H1 (cell line): ENCODE measurements at regions not wholly inside any gene's neighbourhood (a gene's known extent, or its start where the extent isn't known, plus 50 kb on each side); places are given as distances from the start of the nearest gene placed in this dataset.

Source experiments
- CTCF ChIA-PET: fragments of 300-600 bp; sonication (Branson Sonifier 250); formaldehyde crosslinking; loops from one replicate; lab custom pipeline; 2021; ENCODE audit not compliant: partially characterized antibody; lab: Charles Lee
- POLR2A ChIA-PET: fragments of 300-600 bp; sonication (Branson Sonifier 250); formaldehyde crosslinking; loops from one replicate; lab custom pipeline; 2021; ENCODE audit warnings: inconsistent platforms; ENCODE audit not compliant: partially characterized antibody; lab: Charles Lee
- DNase-seq, 2 experiments: peaks; one replicate each; pipeline versions ENCODE4 v3.0.0 to v3.0.0-alpha.2; 2010 to 2022; ENCODE audit warnings: low spot score in 2 of 2, low read depth in 1 of 2, mixed read lengths in 1 of 2
- FAIRE-seq: peaks from 2 replicates; lab custom pipeline; 2011; peaks lifted over from hg19 to GRCh38; lab: Jason Lieb, UNC
- H2AFZ ChIP-seq: 2 replicates; pipeline ENCODE4 v1.8.1; 2012; ENCODE audit warnings: low read length, inconsistent platforms
- H2AK5ac ChIP-seq: 2 replicates; pipeline ENCODE4 v1.6.1; 2013; ENCODE audit warnings: low read depth, low read length
- H2BK120ac ChIP-seq: replicated peaks from 2 replicates; pipeline ENCODE3; 2013; ENCODE audit warnings: low read depth, low read length, inconsistent platforms
- H2BK12ac ChIP-seq: 2 replicates; pipeline ENCODE4 v1.6.1; 2013; ENCODE audit warnings: low read depth, low read length
- H2BK15ac ChIP-seq: 2 replicates; pipeline ENCODE4 v1.6.1; 2013; ENCODE audit warnings: low read length
- H2BK20ac ChIP-seq: 2 replicates; pipeline ENCODE4 v1.6.1; 2013; ENCODE audit warnings: low read length
- H2BK5ac ChIP-seq: 2 replicates; pipeline ENCODE4 v1.6.1; 2013; ENCODE audit warnings: low read depth, low read length
- H3K14ac ChIP-seq: 2 replicates; pipeline ENCODE4 v1.6.1; 2013; ENCODE audit warnings: inconsistent platforms; ENCODE audit not compliant: insufficient read length
- H3K18ac ChIP-seq: 2 replicates; pipeline ENCODE4 v1.6.1; 2013; ENCODE audit warnings: low read length; ENCODE audit errors: extremely low read depth
- H3K23ac ChIP-seq: 2 replicates; pipeline ENCODE4 v1.6.1; 2013; ENCODE audit warnings: inconsistent platforms; ENCODE audit not compliant: insufficient read length
- H3K23me2 ChIP-seq: 2 replicates; pipeline ENCODE4 v1.6.1; 2013; ENCODE audit warnings: low read depth, low read length
- H3K27ac ChIP-seq: 2 replicates; pipeline ENCODE4 v1.6.1; 2011; ENCODE audit warnings: low read depth, low read length, inconsistent platforms
- H3K27me3 ChIP-seq, 4 experiments: replicated peaks in 1 of 4; 1 replicate in 1 of 4; 2 replicates in 3 of 4; pipeline versions ENCODE4 v1.6.1 to v1.8.1; 2011 to 2013; ENCODE audit warnings: low read length in 3 of 4, mild to moderate bottlenecking in 3 of 4, inconsistent platforms in 2 of 4, mixed read lengths in 2 of 4, moderate library complexity in 1 of 4; ENCODE audit not compliant: control insufficient read depth in 3 of 4, insufficient read depth in 3 of 4; ENCODE audit errors: extremely low read depth in 1 of 4
- H3K36me3 ChIP-seq, 4 experiments: 2 replicates each; pipeline versions ENCODE4 v1.6.1 to v1.8.1; 2011 to 2013; ENCODE audit warnings: mild to moderate bottlenecking in 4 of 4, low read length in 3 of 4, moderate library complexity in 2 of 4, control low read depth in 1 of 4, inconsistent platforms in 1 of 4; ENCODE audit not compliant: insufficient read depth in 4 of 4, control insufficient read depth in 2 of 4
- H3K4ac ChIP-seq: replicated peaks from 2 replicates; pipeline ENCODE3; 2013; ENCODE audit warnings: low read length, low read depth, mixed read lengths, inconsistent platforms; ENCODE audit not compliant: insufficient read length
- H3K4me1 ChIP-seq, 4 experiments: replicated peaks in 1 of 4; 1 replicate in 1 of 4; 2 replicates in 3 of 4; pipeline versions ENCODE4 v1.6.1 to v1.8.1; 2011 to 2013; ENCODE audit warnings: low read length in 3 of 4, inconsistent platforms in 2 of 4, mixed read lengths in 1 of 4; ENCODE audit not compliant: insufficient read depth in 4 of 4, control insufficient read depth in 3 of 4
- H3K4me2 ChIP-seq, 2 experiments: 2 replicates each; pipeline versions ENCODE4 v1.6.1 to v1.8.1; 2011 to 2013; ENCODE audit warnings: low read depth in 2 of 2, low read length in 2 of 2, control low read depth in 1 of 2, inconsistent platforms in 1 of 2, mild to moderate bottlenecking in 1 of 2; ENCODE audit not compliant: insufficient read depth in 1 of 2
- H3K4me3 ChIP-seq, 4 experiments: fragments of 200-600, 300-600 bp in 1 of 4; sonication (generic), shearing (Covaris generic), sonication (Bioruptor Twin) in 1 of 4; 2 replicates each; pipeline versions ENCODE4 v1.5.1 to v1.8.1; 2011 to 2016; ENCODE audit warnings: low read length in 4 of 4, low read depth in 3 of 4, control low read depth in 2 of 4, inconsistent platforms in 2 of 4, mild to moderate bottlenecking in 2 of 4, mixed read lengths in 1 of 4, moderate library complexity in 1 of 4; ENCODE audit not compliant: insufficient read depth in 2 of 4; ENCODE audit errors: extremely low read depth in 1 of 4
- H3K56ac ChIP-seq: replicated peaks from 2 replicates; pipeline ENCODE3; 2013; ENCODE audit warnings: low read depth, mild to moderate bottlenecking, mixed read lengths, low read length, inconsistent platforms; ENCODE audit not compliant: insufficient read length
- H3K79me1 ChIP-seq: 2 replicates; pipeline ENCODE4 v1.6.1; 2013; ENCODE audit warnings: low read depth, low read length, control low read depth
- H3K79me2 ChIP-seq, 2 experiments: 2 replicates each; pipeline versions ENCODE4 v1.6.1 to v1.8.1; 2012 to 2013; ENCODE audit warnings: low read length in 2 of 2, mild to moderate bottlenecking in 2 of 2, inconsistent platforms in 1 of 2; ENCODE audit not compliant: insufficient read depth in 2 of 2, control insufficient read depth in 1 of 2
- H3K9ac ChIP-seq, 4 experiments: replicated peaks in 1 of 4; 1 replicate in 1 of 4; 2 replicates in 3 of 4; pipeline versions ENCODE4 v1.6.1 to v1.8.1; 2011 to 2013; ENCODE audit warnings: low read depth in 3 of 4, low read length in 3 of 4, control low read depth in 2 of 4, mild to moderate bottlenecking in 2 of 4, moderate library complexity in 2 of 4, inconsistent platforms in 1 of 4; ENCODE audit errors: extremely low read depth in 1 of 4
- H3K9me3 ChIP-seq, 2 experiments: 2 replicates each; pipeline versions ENCODE4 v1.6.1 to v1.8.1; 2012 to 2013; ENCODE audit warnings: mild to moderate bottlenecking in 2 of 2, moderate library complexity in 2 of 2, control low read depth in 1 of 2, inconsistent platforms in 1 of 2, low read depth in 1 of 2, low read length in 1 of 2, mixed read lengths in 1 of 2; ENCODE audit not compliant: insufficient read depth in 2 of 2
- H4K20me1 ChIP-seq, 2 experiments: replicated peaks in 1 of 2; 2 replicates each; pipeline versions ENCODE3 to v1.8.1; 2011 to 2013; ENCODE audit warnings: inconsistent platforms in 2 of 2, low read length in 2 of 2, mild to moderate bottlenecking in 1 of 2; ENCODE audit not compliant: insufficient read depth in 2 of 2, control insufficient read depth in 1 of 2
- H4K5ac ChIP-seq: 2 replicates; pipeline ENCODE4 v1.6.1; 2013; ENCODE audit warnings: low read length, low read depth, mixed read lengths, inconsistent platforms; ENCODE audit not compliant: insufficient read length
- H4K8ac ChIP-seq: 2 replicates; pipeline ENCODE4 v1.8.0; 2013; ENCODE audit warnings: mild to moderate bottlenecking, moderate library complexity, low read length, inconsistent platforms; ENCODE audit not compliant: insufficient read depth; ENCODE audit errors: extremely low read depth
- H4K91ac ChIP-seq: replicated peaks from 2 replicates; pipeline ENCODE3; 2013; ENCODE audit warnings: low read length, mixed read lengths, inconsistent platforms; ENCODE audit not compliant: insufficient read length
- CREB1 ChIP-seq: IDR thresholded peaks from 2 replicates; pipeline ENCODE4 v1.6.1; 2012; ENCODE audit warnings: inconsistent platforms
- E2F6 ChIP-seq: IDR thresholded peaks from 2 replicates; pipeline ENCODE4 v1.6.1; 2012; ENCODE audit warnings: inconsistent platforms
- HDAC2 ChIP-seq, 2 experiments: fragments of 300-600 bp in 1 of 2; sonication (generic) in 1 of 2; IDR thresholded peaks; 2 replicates each; pipeline ENCODE4 v1.6.1; 2011 to 2012; ENCODE audit warnings: low read depth in 2 of 2, low read length in 2 of 2, mild to moderate bottlenecking in 2 of 2, moderate library complexity in 2 of 2, borderline replicate concordance in 1 of 2, inconsistent platforms in 1 of 2
- KDM1A ChIP-seq: fragments of 200-600, 300-600 bp; sonication (generic); IDR thresholded peaks from 2 replicates; pipeline ENCODE4 v1.7.1; 2016; ENCODE audit warnings: mild to moderate bottlenecking, low read length, borderline replicate concordance
- MAX ChIP-seq: IDR thresholded peaks from 2 replicates; pipeline ENCODE4 v1.6.1; 2012; ENCODE audit warnings: inconsistent platforms
- NRF1 ChIP-seq: IDR thresholded peaks from 2 replicates; pipeline ENCODE4 v1.6.1; 2011; ENCODE audit warnings: mild to moderate bottlenecking, low read depth, low read length, improper control_type of control experiment
- SIN3A ChIP-seq, 2 experiments: IDR thresholded peaks in 1 of 2; conservative IDR thresholded peaks in 1 of 2; 2 replicates each; pipeline ENCODE4 v1.6.1; 2011 to 2012; ENCODE audit warnings: low read length in 2 of 2, improper control_type of control experiment in 1 of 2, low read depth in 1 of 2, mild to moderate bottlenecking in 1 of 2
- TAF1 ChIP-seq: IDR thresholded peaks from 2 replicates; pipeline ENCODE4 v1.6.1; 2011; ENCODE audit warnings: mild to moderate bottlenecking, low read depth, low read length
- WGBS, 2 experiments: shearing (Covaris generic) in 1 of 2; methylation state at CpG; one replicate each; pipeline versions ENCODE4 v1.1.6 to v1.1.7; 2013 to 2015; ENCODE audit warnings: low lambda C conversion rate in 2 of 2, mixed read lengths in 2 of 2, inconsistent platforms in 1 of 2, low coverage in 1 of 2, missing lambda C conversion rate in 1 of 2; ENCODE audit not compliant: insufficient replicate concordance in 2 of 2, insufficient coverage in 1 of 2, insufficient read length in 1 of 2; ENCODE audit errors: extremely low coverage in 1 of 2, missing lambda C conversion rate in 1 of 2; 5-methylcytosine and 5-hydroxymethylcytosine counted together

GRCh38 chr13:58500938-58501337 is 869.4 kb downstream of the PCDH17 start:
- no peak overlapping the region for H2BK20ac ChIP-seq
- H3K4me2 ChIP-seq: no peak overlapping the region
- no peak overlapping the region for H4K8ac ChIP-seq
- CTCF ChIA-PET: no interaction called here
- 96% methylated on average over 1 of the region's 1 CpG; no CpG with 5 or more reads in 1 of the 2 experiments for WGBS, 2 experiments
- H3K36me3 ChIP-seq: peaks cover 0 to 7% (median 0%) of the 10 kb centered on the region in 4 experiments; a peak in 2 of 8 replicates
- H3K14ac ChIP-seq: no peak overlapping the region
- peaks cover 0 to 18% of the 10 kb centered on the region in 2 experiments; a peak in 2 of 4 replicates for H3K9me3 ChIP-seq
- no peak overlapping the region for H3K18ac ChIP-seq
- H2BK5ac ChIP-seq: no peak overlapping the region
- H3K27ac ChIP-seq: no peak overlapping the region
- no peak overlapping the region for H2BK120ac ChIP-seq
- no peak overlapping the region for H3K23ac ChIP-seq
- no peak overlapping the region for H3K9ac ChIP-seq
- DNase-seq (no peak), FAIRE-seq (no peak)
- no peaks in the 10 kb centered on the region for H3K23me2 ChIP-seq
- no peak overlapping the region for H2AFZ ChIP-seq
- no peaks in the 10 kb centered on the region for H4K20me1 ChIP-seq
- H3K79me2 ChIP-seq: no peaks in the 10 kb centered on the region
- no peaks in the 10 kb centered on the region for H3K27me3 ChIP-seq
- H3K4me1 ChIP-seq: no peaks in the 10 kb centered on the region; a peak in 2 of 7 replicates
- H2BK12ac ChIP-seq: no peak overlapping the region
- no peak overlapping the region for H4K5ac ChIP-seq
- H2BK15ac ChIP-seq: no peak overlapping the region
- no peak for TF ChIP-seq TAF1
- no peak for TF ChIP-seq HDAC2 (IDR thresholded peaks at IDR 0.05; ENCODE audit: borderline replicate concordance in 1 of 2, low read depth in 2 of 2, low read length in 2 of 2)
- no peak for TF ChIP-seq KDM1A
- TF ChIP-seq SIN3A (conservative IDR thresholded peaks at IDR 0.05 in 1 of 2, IDR thresholded peaks at IDR 0.05 in 1 of 2; ENCODE audit: low read depth in 1 of 2, low read length in 2 of 2): no peak
- TF ChIP-seq NRF1: no peak
- no peak for TF ChIP-seq CREB1
- no peak for TF ChIP-seq MAX
- TF ChIP-seq E2F6: no peak
- no peak overlapping the region for H3K4ac ChIP-seq
- H2AK5ac ChIP-seq: no peak overlapping the region
- H4K91ac ChIP-seq: no peak overlapping the region
- H3K56ac ChIP-seq: no peak overlapping the region
- POLR2A ChIA-PET: interaction anchor here (0.6 kb wide), 1 partner anchor 327 kb away, joined by 3 read pairs; no protein-coding TSS in a partner anchor
- no peak overlapping the region for H3K4me3 ChIP-seq
- no peaks in the 10 kb centered on the region for H3K79me1 ChIP-seq
